ENCODE measurements at regions not wholly inside any gene's neighbourhood (a gene's known extent, or its start where the extent isn't known, plus 50 kb on each side); places are given as distances from the start of the nearest gene placed in this dataset.

- no peak for TF ChIP-seq CTCF (IDR thresholded peaks at IDR 0.05; ENCODE audit: extremely low read depth, missing control alignments)
- no peak for DNase-seq (ENCODE audit: low spot score)
Measured at GRCh38 chr5:166709691-166710090, 1581.8 kb upstream of the WWC1 start.

- no peak for TF ChIP-seq CTCF (IDR thresholded peaks at IDR 0.05; ENCODE audit: extremely low read depth, missing control alignments)
- DNase-seq (ENCODE audit: low spot score): no peak
Measured at GRCh38 chr5:166710271-166710670, 1581.2 kb upstream of the WWC1 start.

- DNase-seq (ENCODE audit: low spot score): no peak
Measured at GRCh38 chr5:166712447-166713185, 1578.8 kb upstream of the WWC1 start.

GRCh38 chr5:166713295-166713694 is 1578.2 kb upstream of the WWC1 start:
- TF ChIP-seq CTCF (IDR thresholded peaks at IDR 0.05; ENCODE audit: extremely low read depth, missing control alignments): no peak
- no peak for DNase-seq (ENCODE audit: low spot score)

More at GRCh38 chr5:166712447-166713185, 1578.8 kb upstream of the WWC1 start:
- TF ChIP-seq CTCF (IDR thresholded peaks at IDR 0.05; ENCODE audit: extremely low read depth, missing control alignments): no peak

GRCh38 chr5:166716856-166717492 is 1574.5 kb upstream of the WWC1 start:
- DNase-seq (ENCODE audit: low spot score): no peak
- no peak for TF ChIP-seq CTCF (IDR thresholded peaks at IDR 0.05; ENCODE audit: extremely low read depth, missing control alignments)

- no peak for DNase-seq (ENCODE audit: low spot score)
- TF ChIP-seq CTCF (IDR thresholded peaks at IDR 0.05; ENCODE audit: extremely low read depth, missing control alignments): no peak
Measured at GRCh38 chr5:166719991-166720390, 1571.5 kb upstream of the WWC1 start.

GRCh38 chr5:166722939-166723338 is 1568.5 kb upstream of the WWC1 start:
- DNase-seq (ENCODE audit: low spot score): no peak

More at GRCh38 chr5:166722939-166723338, 1568.5 kb upstream of the WWC1 start:
- TF ChIP-seq CTCF (IDR thresholded peaks at IDR 0.05; ENCODE audit: extremely low read depth, missing control alignments): no peak
